ENCODE measurements at regions not wholly inside any gene's neighbourhood (a gene's known extent, or its start where the extent isn't known, plus 50 kb on each side); places are given as distances from the start of the nearest gene placed in this dataset.

DNA sequence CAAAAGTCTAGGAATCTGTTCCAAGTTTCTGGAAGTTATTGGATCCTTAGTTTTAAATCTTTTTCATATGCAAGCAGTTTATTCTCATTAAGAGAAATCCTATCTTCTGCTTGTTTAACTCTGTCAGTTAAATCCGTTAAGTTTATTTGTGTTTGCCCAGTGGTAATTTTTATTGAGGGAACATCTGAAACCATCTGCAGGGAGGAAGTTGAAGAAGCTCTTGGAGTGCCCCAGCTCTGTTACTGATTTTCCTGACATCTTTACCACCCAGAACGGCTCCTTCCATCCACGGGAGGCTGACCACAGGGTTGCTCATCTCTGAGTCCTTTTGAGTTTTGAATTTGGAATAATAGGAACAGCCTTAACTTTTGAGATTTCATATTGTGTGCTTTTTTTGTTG, 99.9 kb upstream of the ZNF618 start:
- no peak overlapping the region for H3K27ac ChIP-seq (ENCODE audit: extremely low read depth, low read depth, low read length)
- no peak overlapping the region for H3K4me3 ChIP-seq (ENCODE audit: low read depth, low read length)
- CTCF ChIA-PET = interaction anchor here (0.6 to 0.9 kb wide), 2 partner anchors 39 to 1221 kb away, joined by 3 read pairs; no protein-coding TSS in a partner anchor
- TF ChIP-seq, protein P1, sequence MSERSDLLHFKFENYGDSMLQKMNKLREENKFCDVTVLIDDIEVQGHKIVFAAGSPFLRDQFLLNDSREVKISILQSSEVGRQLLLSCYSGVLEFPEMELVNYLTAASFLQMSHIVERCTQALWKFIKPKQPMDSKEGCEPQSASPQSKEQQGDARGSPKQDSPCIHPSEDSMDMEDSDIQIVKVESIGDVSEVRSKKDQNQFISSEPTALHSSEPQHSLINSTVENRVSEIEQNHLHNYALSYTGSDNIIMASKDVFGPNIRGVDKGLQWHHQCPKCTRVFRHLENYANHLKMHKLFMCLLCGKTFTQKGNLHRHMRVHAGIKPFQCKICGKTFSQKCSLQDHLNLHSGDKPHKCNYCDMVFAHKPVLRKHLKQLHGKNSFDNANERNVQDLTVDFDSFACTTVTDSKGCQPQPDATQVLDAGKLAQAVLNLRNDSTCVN (tag by site-specific recombination; optimal IDR thresholded peaks at IDR 0.05) = no peak
- TF ChIP-seq ZBTB1 (tag by site-specific recombination; IDR thresholded peaks at IDR 0.05) (no peak), ZNF132 (tag by site-specific recombination; IDR thresholded peaks at IDR 0.05; ENCODE audit: borderline replicate concordance) (no peak)
- TF ChIP-seq, protein P2, sequence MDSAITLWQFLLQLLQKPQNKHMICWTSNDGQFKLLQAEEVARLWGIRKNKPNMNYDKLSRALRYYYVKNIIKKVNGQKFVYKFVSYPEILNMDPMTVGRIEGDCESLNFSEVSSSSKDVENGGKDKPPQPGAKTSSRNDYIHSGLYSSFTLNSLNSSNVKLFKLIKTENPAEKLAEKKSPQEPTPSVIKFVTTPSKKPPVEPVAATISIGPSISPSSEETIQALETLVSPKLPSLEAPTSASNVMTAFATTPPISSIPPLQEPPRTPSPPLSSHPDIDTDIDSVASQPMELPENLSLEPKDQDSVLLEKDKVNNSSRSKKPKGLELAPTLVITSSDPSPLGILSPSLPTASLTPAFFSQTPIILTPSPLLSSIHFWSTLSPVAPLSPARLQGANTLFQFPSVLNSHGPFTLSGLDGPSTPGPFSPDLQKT (IDR thresholded peaks at IDR 0.05; ENCODE audit: borderline replicate concordance, low read depth, low read length) = no peak
- no peaks in the 10 kb centered on the region for H3K4me1 ChIP-seq (ENCODE audit: control insufficient read depth, insufficient read depth, low read length)
- H3K36me3 ChIP-seq (ENCODE audit: control insufficient read depth in 2 of 2, insufficient read depth in 1 of 2, low read length in 2 of 2) = no peaks in the 10 kb centered on the region
- POLR2A ChIA-PET = no interaction called here
- no peaks in the 10 kb centered on the region for H3K9me3 ChIP-seq (ENCODE audit: control insufficient read depth, insufficient read depth, low read depth, low read length)

DNA sequence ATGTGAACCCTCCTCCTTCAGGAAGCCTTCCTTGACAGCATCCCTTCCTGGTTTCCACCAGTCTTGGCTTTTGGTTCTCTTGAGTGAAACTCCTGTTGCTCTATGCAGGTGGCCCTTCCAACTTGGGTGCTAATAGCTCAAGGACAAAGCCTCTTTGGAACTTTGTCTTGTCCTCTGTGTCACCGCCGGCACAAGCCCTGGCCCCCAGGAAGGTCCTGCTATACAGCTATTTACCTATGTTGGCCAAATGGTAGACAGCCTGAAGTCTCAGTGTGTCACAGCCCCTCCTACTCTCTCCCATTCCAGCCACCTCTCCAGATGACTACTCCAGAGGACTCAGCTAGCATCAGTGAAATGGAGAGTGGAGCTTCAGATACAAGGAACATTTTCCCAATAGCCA, 94.7 kb upstream of the ZNF618 start:
- Histone ChIP-seq H3K4me3 (ENCODE audit: low read depth, low read length) (no peak overlapping the region), H3K36me3 (ENCODE audit: control insufficient read depth in 2 of 2, insufficient read depth in 1 of 2, low read length in 2 of 2) (no peaks in the 10 kb centered on the region), H3K4me1 (ENCODE audit: control insufficient read depth, insufficient read depth, low read length) (no peaks in the 10 kb centered on the region), H3K27ac (ENCODE audit: extremely low read depth, low read depth, low read length) (no peak overlapping the region), H3K9me3 (ENCODE audit: control insufficient read depth, insufficient read depth, low read depth, low read length) (no peaks in the 10 kb centered on the region)
- CTCF ChIA-PET = interaction anchor here (1.6 kb wide), 2 partner anchors 26 to 31 kb away, joined by 4 to 5 read pairs; no protein-coding TSS in a partner anchor
- POLR2A ChIA-PET = no interaction called here
- TF ChIP-seq ZNF677 (tag by site-specific recombination; IDR thresholded peaks at IDR 0.05) (no peak), ZNF133 (tag by site-specific recombination; IDR thresholded peaks at IDR 0.05) (no peak), ZNF37A (tag by site-specific recombination; IDR thresholded peaks at IDR 0.05) (no peak), ZNF510 (tag by site-specific recombination; IDR thresholded peaks at IDR 0.05; ENCODE audit: insufficient replicate concordance) (no peak), ZNF555 (tag by site-specific recombination; conservative IDR thresholded peaks at IDR 0.05) (no peak), GFI1B (tag by site-specific recombination; IDR thresholded peaks at IDR 0.05) (no peak), ZNF660 (tag by site-specific recombination; IDR thresholded peaks at IDR 0.05) (no peak), ZNF549 (tag by site-specific recombination; IDR thresholded peaks at IDR 0.05) (no peak), HOXD13 (CRISPR knock-in tag; IDR thresholded peaks at IDR 0.05; ENCODE audit: borderline replicate concordance) (no peak), ZNF791 (tag by site-specific recombination; IDR thresholded peaks at IDR 0.05) (no peak), ZFP41 (tag by site-specific recombination; IDR thresholded peaks at IDR 0.05; ENCODE audit: borderline replicate concordance) (no peak), ZNF76 (tag by site-specific recombination; IDR thresholded peaks at IDR 0.05; ENCODE audit: borderline replicate concordance, low read depth) (no peak), MZF1 (tag by site-specific recombination; IDR thresholded peaks at IDR 0.05; ENCODE audit: borderline replicate concordance) (no peak)
- TF ChIP-seq, protein P3, sequence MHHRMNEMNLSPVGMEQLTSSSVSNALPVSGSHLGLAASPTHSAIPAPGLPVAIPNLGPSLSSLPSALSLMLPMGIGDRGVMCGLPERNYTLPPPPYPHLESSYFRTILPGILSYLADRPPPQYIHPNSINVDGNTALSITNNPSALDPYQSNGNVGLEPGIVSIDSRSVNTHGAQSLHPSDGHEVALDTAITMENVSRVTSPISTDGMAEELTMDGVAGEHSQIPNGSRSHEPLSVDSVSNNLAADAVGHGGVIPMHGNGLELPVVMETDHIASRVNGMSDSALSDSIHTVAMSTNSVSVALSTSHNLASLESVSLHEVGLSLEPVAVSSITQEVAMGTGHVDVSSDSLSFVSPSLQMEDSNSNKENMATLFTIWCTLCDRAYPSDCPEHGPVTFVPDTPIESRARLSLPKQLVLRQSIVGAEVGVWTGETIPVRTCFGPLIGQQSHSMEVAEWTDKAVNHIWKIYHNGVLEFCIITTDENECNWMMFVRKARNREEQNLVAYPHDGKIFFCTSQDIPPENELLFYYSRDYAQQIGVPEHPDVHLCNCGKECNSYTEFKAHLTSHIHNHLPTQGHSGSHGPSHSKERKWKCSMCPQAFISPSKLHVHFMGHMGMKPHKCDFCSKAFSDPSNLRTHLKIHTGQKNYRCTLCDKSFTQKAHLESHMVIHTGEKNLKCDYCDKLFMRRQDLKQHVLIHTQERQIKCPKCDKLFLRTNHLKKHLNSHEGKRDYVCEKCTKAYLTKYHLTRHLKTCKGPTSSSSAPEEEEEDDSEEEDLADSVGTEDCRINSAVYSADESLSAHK (tag by site-specific recombination; IDR thresholded peaks at IDR 0.05) = no peak
- TF ChIP-seq, protein P4, sequence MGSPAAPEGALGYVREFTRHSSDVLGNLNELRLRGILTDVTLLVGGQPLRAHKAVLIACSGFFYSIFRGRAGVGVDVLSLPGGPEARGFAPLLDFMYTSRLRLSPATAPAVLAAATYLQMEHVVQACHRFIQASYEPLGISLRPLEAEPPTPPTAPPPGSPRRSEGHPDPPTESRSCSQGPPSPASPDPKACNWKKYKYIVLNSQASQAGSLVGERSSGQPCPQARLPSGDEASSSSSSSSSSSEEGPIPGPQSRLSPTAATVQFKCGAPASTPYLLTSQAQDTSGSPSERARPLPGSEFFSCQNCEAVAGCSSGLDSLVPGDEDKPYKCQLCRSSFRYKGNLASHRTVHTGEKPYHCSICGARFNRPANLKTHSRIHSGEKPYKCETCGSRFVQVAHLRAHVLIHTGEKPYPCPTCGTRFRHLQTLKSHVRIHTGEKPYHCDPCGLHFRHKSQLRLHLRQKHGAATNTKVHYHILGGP (tag by site-specific recombination; IDR thresholded peaks at IDR 0.05) = no peak
- TF ChIP-seq, protein P5, sequence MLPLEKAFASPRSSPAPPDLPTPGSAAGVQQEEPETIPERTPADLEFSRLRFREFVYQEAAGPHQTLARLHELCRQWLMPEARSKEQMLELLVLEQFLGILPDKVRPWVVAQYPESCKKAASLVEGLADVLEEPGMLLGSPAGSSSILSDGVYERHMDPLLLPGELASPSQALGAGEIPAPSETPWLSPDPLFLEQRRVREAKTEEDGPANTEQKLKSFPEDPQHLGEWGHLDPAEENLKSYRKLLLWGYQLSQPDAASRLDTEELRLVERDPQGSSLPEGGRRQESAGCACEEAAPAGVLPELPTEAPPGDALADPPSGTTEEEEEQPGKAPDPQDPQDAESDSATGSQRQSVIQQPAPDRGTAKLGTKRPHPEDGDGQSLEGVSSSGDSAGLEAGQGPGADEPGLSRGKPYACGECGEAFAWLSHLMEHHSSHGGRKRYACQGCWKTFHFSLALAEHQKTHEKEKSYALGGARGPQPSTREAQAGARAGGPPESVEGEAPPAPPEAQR (tag by site-specific recombination; IDR thresholded peaks at IDR 0.05) = no peak
